IMR-90 (cell line): ENCODE measurements at regions not wholly inside any gene's neighbourhood (a gene's known extent, or its start where the extent isn't known, plus 50 kb on each side); places are given as distances from the start of the nearest gene placed in this dataset.

Experiments
- BHLHE40 ChIP-seq: fragments of 150-350 bp; IDR thresholded peaks from 2 replicates; pipeline ENCODE4 v1.6.1; 2016; ENCODE audit warnings: mild to moderate bottlenecking, low read depth, low read length
- CEBPB ChIP-seq: IDR thresholded peaks from 2 replicates; pipeline ENCODE4 v1.6.1; 2012; ENCODE audit warnings: low read depth, low read length, improper control_type of control experiment
- POLR2A ChIP-seq: IDR thresholded peaks from 2 replicates; pipeline ENCODE4 v1.6.1; 2012; ENCODE audit warnings: mild to moderate bottlenecking, low read depth, low read length
- RAD21 ChIP-seq: IDR thresholded peaks from 2 replicates; pipeline ENCODE4 v1.6.1; 2012; ENCODE audit warnings: low read length, improper control_type of control experiment
- TF ChIP-seq, protein P1 (sequence below): conservative IDR thresholded peaks from 2 replicates; pipeline ENCODE4 v1.5.1; 2012; ENCODE audit warnings: mild to moderate bottlenecking, low read depth, low read length, improper control_type of control experiment
- TF ChIP-seq, protein P2 (sequence below): fragments of 150-350 bp; IDR thresholded peaks from 2 replicates; pipeline ENCODE4 v1.6.1; 2016; ENCODE audit warnings: low read depth, mild to moderate bottlenecking, low read length, moderate library complexity, borderline replicate concordance

DNA sequence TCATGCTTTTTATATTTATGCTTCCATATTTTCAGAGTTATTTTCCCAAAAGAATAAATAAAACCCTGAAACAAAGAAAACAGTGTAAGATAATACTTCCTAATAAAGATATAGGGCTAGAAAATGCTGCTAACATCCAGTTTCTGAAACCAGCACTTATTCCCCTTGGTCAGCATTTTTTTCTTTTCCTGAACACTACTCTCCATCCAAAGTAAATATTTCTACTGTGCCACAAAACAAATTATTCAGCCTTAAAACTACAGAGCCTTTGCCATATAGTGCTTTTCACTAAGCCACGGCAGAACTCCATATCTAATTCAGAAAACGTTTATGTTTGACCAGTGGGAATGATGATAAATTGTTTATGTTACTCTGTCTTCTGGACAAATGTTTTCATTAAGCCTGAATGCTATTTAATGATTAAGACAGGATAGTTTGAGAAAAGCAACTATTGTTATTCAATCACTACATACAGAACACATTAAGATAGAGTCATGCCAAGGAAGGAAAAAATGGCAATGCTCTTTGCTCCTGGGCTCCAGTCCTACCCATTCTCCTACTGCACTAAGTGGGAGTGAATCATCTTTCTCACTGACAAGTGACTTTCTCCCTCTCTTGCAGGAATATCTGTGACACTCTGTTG lies 723.9 kb downstream of the FAT4 start:
- TF ChIP-seq, protein P1, sequence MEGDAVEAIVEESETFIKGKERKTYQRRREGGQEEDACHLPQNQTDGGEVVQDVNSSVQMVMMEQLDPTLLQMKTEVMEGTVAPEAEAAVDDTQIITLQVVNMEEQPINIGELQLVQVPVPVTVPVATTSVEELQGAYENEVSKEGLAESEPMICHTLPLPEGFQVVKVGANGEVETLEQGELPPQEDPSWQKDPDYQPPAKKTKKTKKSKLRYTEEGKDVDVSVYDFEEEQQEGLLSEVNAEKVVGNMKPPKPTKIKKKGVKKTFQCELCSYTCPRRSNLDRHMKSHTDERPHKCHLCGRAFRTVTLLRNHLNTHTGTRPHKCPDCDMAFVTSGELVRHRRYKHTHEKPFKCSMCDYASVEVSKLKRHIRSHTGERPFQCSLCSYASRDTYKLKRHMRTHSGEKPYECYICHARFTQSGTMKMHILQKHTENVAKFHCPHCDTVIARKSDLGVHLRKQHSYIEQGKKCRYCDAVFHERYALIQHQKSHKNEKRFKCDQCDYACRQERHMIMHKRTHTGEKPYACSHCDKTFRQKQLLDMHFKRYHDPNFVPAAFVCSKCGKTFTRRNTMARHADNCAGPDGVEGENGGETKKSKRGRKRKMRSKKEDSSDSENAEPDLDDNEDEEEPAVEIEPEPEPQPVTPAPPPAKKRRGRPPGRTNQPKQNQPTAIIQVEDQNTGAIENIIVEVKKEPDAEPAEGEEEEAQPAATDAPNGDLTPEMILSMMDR: no peak
- TF ChIP-seq CEBPB: no peak
- TF ChIP-seq, protein P2, sequence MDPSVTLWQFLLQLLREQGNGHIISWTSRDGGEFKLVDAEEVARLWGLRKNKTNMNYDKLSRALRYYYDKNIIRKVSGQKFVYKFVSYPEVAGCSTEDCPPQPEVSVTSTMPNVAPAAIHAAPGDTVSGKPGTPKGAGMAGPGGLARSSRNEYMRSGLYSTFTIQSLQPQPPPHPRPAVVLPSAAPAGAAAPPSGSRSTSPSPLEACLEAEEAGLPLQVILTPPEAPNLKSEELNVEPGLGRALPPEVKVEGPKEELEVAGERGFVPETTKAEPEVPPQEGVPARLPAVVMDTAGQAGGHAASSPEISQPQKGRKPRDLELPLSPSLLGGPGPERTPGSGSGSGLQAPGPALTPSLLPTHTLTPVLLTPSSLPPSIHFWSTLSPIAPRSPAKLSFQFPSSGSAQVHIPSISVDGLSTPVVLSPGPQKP: no peak
- no peak for TF ChIP-seq RAD21
- no peak for TF ChIP-seq POLR2A
- no peak for TF ChIP-seq BHLHE40
